A172 (cell line): ENCODE measurements at regions not wholly inside any gene's neighbourhood (a gene's known extent, or its start where the extent isn't known, plus 50 kb on each side); places are given as distances from the start of the nearest gene placed in this dataset.
"Not testable (repeated sequence)": the region's sequence is repeated elsewhere in the genome, so short reads cannot be mapped to it uniquely, and the experiment has no call there.

Source experiments
- DNase-seq: peaks from one replicate; pipeline ENCODE4 v3.0.0-alpha.2; 2015; ENCODE audit warnings: low spot score

GRCh38 chr21:13923175-13923574 lies 287.6 kb downstream of the LIPI start:
- DNase-seq, result not testable (repeated sequence)

- not testable (repeated sequence) for DNase-seq
These were observed 289.3 kb downstream of the LIPI start for GRCh38 chr21:13921455-13921854.

GRCh38 chr21:13907385-13907784 lies 297.8 kb downstream of the POTED start:
- not testable (repeated sequence) for DNase-seq

GRCh38 chr21:13896596-13897247 lies 287.1 kb downstream of the POTED start:
- DNase-seq, result not testable (repeated sequence)

- DNase-seq, result not testable (repeated sequence)
These were observed 284.0 kb downstream of the POTED start for GRCh38 chr21:13893617-13894016.

GRCh38 chr21:13893025-13893424 lies 283.4 kb downstream of the POTED start:
- not testable (repeated sequence) for DNase-seq

- DNase-seq, result not testable (repeated sequence)
These were observed 282.7 kb downstream of the POTED start for GRCh38 chr21:13892146-13892751.

- not testable (repeated sequence) for DNase-seq
These were observed 279.6 kb downstream of the POTED start for GRCh38 chr21:13889176-13889575.

GRCh38 chr21:13883641-13884395 lies 274.2 kb downstream of the POTED start:
- DNase-seq, result not testable (repeated sequence)

- not testable (repeated sequence) for DNase-seq
These were observed 267.9 kb downstream of the POTED start for GRCh38 chr21:13877503-13877902.

- not testable (repeated sequence) for DNase-seq
These were observed 267.4 kb downstream of the POTED start for GRCh38 chr21:13876999-13877398.

- DNase-seq, result not testable (repeated sequence)
These were observed 264.4 kb downstream of the POTED start for GRCh38 chr21:13874001-13874400.

GRCh38 chr21:13854638-13855037 lies 245.1 kb downstream of the POTED start:
- DNase-seq, result no peak

- DNase-seq, result not testable (repeated sequence)
These were observed 241.2 kb downstream of the POTED start for GRCh38 chr21:13850808-13851207.

- DNase-seq, result not testable (repeated sequence)
These were observed 239.9 kb downstream of the POTED start for GRCh38 chr21:13849489-13849888.

- not testable (repeated sequence) for DNase-seq
These were observed 237.1 kb downstream of the POTED start for GRCh38 chr21:13846718-13847117.

GRCh38 chr21:13844574-13844973 lies 235.0 kb downstream of the POTED start:
- not testable (repeated sequence) for DNase-seq

GRCh38 chr21:13843081-13843480 lies 233.5 kb downstream of the POTED start:
- not testable (repeated sequence) for DNase-seq

- not testable (repeated sequence) for DNase-seq
These were observed 218.1 kb downstream of the POTED start for GRCh38 chr21:13827666-13828065.

GRCh38 chr21:13827201-13827600 lies 217.6 kb downstream of the POTED start:
- no peak for DNase-seq

- not testable (repeated sequence) for DNase-seq
These were observed 216.9 kb downstream of the POTED start for GRCh38 chr21:13826511-13826910.

- not testable (repeated sequence) for DNase-seq
These were observed 215.7 kb downstream of the POTED start for GRCh38 chr21:13825218-13825778.
